DOHH2 (cell line): ENCODE measurements at regions not wholly inside any gene's neighbourhood (a gene's known extent, or its start where the extent isn't known, plus 50 kb on each side); places are given as distances from the start of the nearest gene placed in this dataset.

Experiments
- H3F3A ChIP-seq: fragments of 200-600 bp; sonication (generic), shearing (Covaris generic); 2 replicates; pipeline ENCODE4 v1.6.0; 2016; ENCODE audit warnings: antibody characterized with exemption, mild to moderate bottlenecking; ENCODE audit not compliant: control insufficient read depth, insufficient read depth
- H3K27ac ChIP-seq: fragments of 200-600 bp; sonication (generic); 2 replicates; pipeline ENCODE4 v1.5.1; 2014; ENCODE audit warnings: low read depth, mild to moderate bottlenecking, low read length, moderate library complexity
- H3K27me3 ChIP-seq: fragments of 200-600 bp; sonication (generic); 2 replicates; pipeline ENCODE4 v1.6.1; 2014; ENCODE audit warnings: mild to moderate bottlenecking, low read length, mixed read lengths; ENCODE audit not compliant: control insufficient read depth
- H3K36me3 ChIP-seq: fragments of 200-600 bp; sonication (generic); 2 replicates; pipeline ENCODE4 v1.6.1; 2014; ENCODE audit warnings: mild to moderate bottlenecking, low read length, moderate library complexity, mixed read lengths; ENCODE audit not compliant: control insufficient read depth
- H3K4me1 ChIP-seq: fragments of 200-600 bp; sonication (generic); 2 replicates; pipeline ENCODE4 v1.6.1; 2014; ENCODE audit warnings: mild to moderate bottlenecking, low read length, mixed read lengths; ENCODE audit not compliant: control insufficient read depth
- H3K4me2 ChIP-seq: fragments of 200-600 bp; sonication (generic); 2 replicates; pipeline ENCODE4 v1.6.0; 2014; ENCODE audit warnings: mild to moderate bottlenecking, low read length, moderate library complexity
- H3K4me3 ChIP-seq: fragments of 200-600 bp; sonication (generic); 2 replicates; pipeline ENCODE4 v1.5.1; 2014; ENCODE audit warnings: mild to moderate bottlenecking, low read length, mixed read lengths
- H3K79me2 ChIP-seq: fragments of 200-600 bp; sonication (generic); 2 replicates; pipeline ENCODE4 v1.6.1; 2014; ENCODE audit warnings: mild to moderate bottlenecking, low read length, mixed read lengths; ENCODE audit not compliant: control insufficient read depth
- H3K9me2 ChIP-seq: fragments of 200-600 bp; sonication (generic); replicated peaks from 2 replicates; pipeline ENCODE4 v1.6.1; 2014; ENCODE audit warnings: mild to moderate bottlenecking, low read length, mixed read lengths; ENCODE audit not compliant: control insufficient read depth
- H3K9me3 ChIP-seq: fragments of 200-600 bp; sonication (generic); 2 replicates; pipeline ENCODE4 v1.6.1; 2014; ENCODE audit warnings: antibody characterized with exemption, low read length, mixed read lengths; ENCODE audit not compliant: control insufficient read depth, insufficient read depth
- H4K20me1 ChIP-seq: fragments of 200-600 bp; sonication (generic); 2 replicates; pipeline ENCODE4 v1.6.0; 2014; ENCODE audit warnings: low read depth, mild to moderate bottlenecking, antibody characterized with exemption, low read length, moderate library complexity; ENCODE audit not compliant: control insufficient read depth, insufficient read depth
- EZH2phosphoT487 ChIP-seq: fragments of 200-600 bp; sonication (generic); IDR thresholded peaks from 2 replicates; pipeline ENCODE4 v1.6.1; 2017; ENCODE audit warnings: borderline replicate concordance, mild to moderate bottlenecking, antibody characterized with exemption, low read length, moderate library complexity, mixed read lengths
- TF ChIP-seq, protein P1 (sequence below): fragments of 200-600 bp; sonication (generic); IDR thresholded peaks from one replicate; pipeline ENCODE4 v1.5.1; 2014; ENCODE audit warnings: antibody characterized with exemption, mild to moderate bottlenecking, low read depth, low read length; ENCODE audit not compliant: poor library complexity, severe bottlenecking

GRCh38 chrX:45258731-45259402 is 58.2 kb upstream of the DIPK2B start:
- TF ChIP-seq EZH2phosphoT487: no peak
- TF ChIP-seq, protein P1, sequence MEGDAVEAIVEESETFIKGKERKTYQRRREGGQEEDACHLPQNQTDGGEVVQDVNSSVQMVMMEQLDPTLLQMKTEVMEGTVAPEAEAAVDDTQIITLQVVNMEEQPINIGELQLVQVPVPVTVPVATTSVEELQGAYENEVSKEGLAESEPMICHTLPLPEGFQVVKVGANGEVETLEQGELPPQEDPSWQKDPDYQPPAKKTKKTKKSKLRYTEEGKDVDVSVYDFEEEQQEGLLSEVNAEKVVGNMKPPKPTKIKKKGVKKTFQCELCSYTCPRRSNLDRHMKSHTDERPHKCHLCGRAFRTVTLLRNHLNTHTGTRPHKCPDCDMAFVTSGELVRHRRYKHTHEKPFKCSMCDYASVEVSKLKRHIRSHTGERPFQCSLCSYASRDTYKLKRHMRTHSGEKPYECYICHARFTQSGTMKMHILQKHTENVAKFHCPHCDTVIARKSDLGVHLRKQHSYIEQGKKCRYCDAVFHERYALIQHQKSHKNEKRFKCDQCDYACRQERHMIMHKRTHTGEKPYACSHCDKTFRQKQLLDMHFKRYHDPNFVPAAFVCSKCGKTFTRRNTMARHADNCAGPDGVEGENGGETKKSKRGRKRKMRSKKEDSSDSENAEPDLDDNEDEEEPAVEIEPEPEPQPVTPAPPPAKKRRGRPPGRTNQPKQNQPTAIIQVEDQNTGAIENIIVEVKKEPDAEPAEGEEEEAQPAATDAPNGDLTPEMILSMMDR: no peak
- peaks cover 57% of the 10 kb centered on the region for H3K4me1 ChIP-seq

More at GRCh38 chrX:45258731-45259402, 58.2 kb upstream of the DIPK2B start:
- Histone ChIP-seq H3K9me2 (no peaks in the 10 kb centered on the region), H3K27ac (no peak overlapping the region), H3K9me3 (no peaks in the 10 kb centered on the region), H3K36me3 (no peaks in the 10 kb centered on the region), H4K20me1 (no peaks in the 10 kb centered on the region), H3K4me2 (no peak overlapping the region), H3F3A (no peaks in the 10 kb centered on the region), H3K4me3 (no peak overlapping the region), H3K79me2 (no peaks in the 10 kb centered on the region), H3K27me3 (no peaks in the 10 kb centered on the region)
